ENCODE measurements at regions not wholly inside any gene's neighbourhood (a gene's known extent, or its start where the extent isn't known, plus 50 kb on each side); places are given as distances from the start of the nearest gene placed in this dataset.

- TF ChIP-seq CTCF (IDR thresholded peaks at IDR 0.05): no peak
- no peak for TF ChIP-seq POLR2A (IDR thresholded peaks at IDR 0.05)
Observed at GRCh38 chr13:92966900-92967299, 259.7 kb upstream of the GPC6 start.

Data from body of pancreas (tissue), 4 donors.